SKM-1 treated with dmso at 0.1 percent for 144 hours (cell line): ENCODE measurements at regions not wholly inside any gene's neighbourhood (a gene's known extent, or its start where the extent isn't known, plus 50 kb on each side); places are given as distances from the start of the nearest gene placed in this dataset.

ENCODE experiments used
- DNase-seq: peaks from one replicate; lab custom pipeline; 2025; ENCODE audit not compliant: unreplicated experiment; lab: John Stamatoyannopoulos, UW

GRCh38 chr11:38315151-38315550 lies 1717.1 kb upstream of the RAG2 start:
- DNase-seq: no peak

GRCh38 chr11:38307455-38307854 lies 1709.4 kb upstream of the RAG2 start:
- no peak for DNase-seq

GRCh38 chr11:38305682-38306081 lies 1707.6 kb upstream of the RAG2 start:
- no peak for DNase-seq

GRCh38 chr11:38304926-38305325 lies 1706.9 kb upstream of the RAG2 start:
- no peak for DNase-seq

- no peak for DNase-seq
Measured at GRCh38 chr11:38302564-38302963, 1704.5 kb upstream of the RAG2 start.

GRCh38 chr11:38300570-38300969 lies 1702.5 kb upstream of the RAG2 start:
- DNase-seq: no peak

- DNase-seq: no peak
Measured at GRCh38 chr11:38296211-38296776, 1698.3 kb upstream of the RAG2 start.

GRCh38 chr11:38282718-38283117 lies 1684.7 kb upstream of the RAG2 start:
- no peak for DNase-seq

GRCh38 chr11:38278457-38279141 lies 1680.6 kb upstream of the RAG2 start:
- no peak for DNase-seq

GRCh38 chr11:38274031-38274430 lies 1676.0 kb upstream of the RAG2 start:
- no peak for DNase-seq

GRCh38 chr11:38272376-38272775 lies 1674.3 kb upstream of the RAG2 start:
- DNase-seq: no peak

- no peak for DNase-seq
Measured at GRCh38 chr11:38266691-38267090, 1668.7 kb upstream of the RAG2 start.

- no peak for DNase-seq
Measured at GRCh38 chr11:38256436-38256835, 1658.4 kb upstream of the RAG2 start.

GRCh38 chr11:38254913-38255312 lies 1656.9 kb upstream of the RAG2 start:
- no peak for DNase-seq

- DNase-seq: no peak
Measured at GRCh38 chr11:38252620-38253019, 1654.6 kb upstream of the RAG2 start.

- no peak for DNase-seq
Measured at GRCh38 chr11:38246451-38246850, 1648.4 kb upstream of the RAG2 start.

- no peak for DNase-seq
Measured at GRCh38 chr11:38226684-38227083, 1628.6 kb upstream of the RAG2 start.

- no peak for DNase-seq
Measured at GRCh38 chr11:38221295-38221694, 1623.3 kb upstream of the RAG2 start.

GRCh38 chr11:38219636-38220035 lies 1621.6 kb upstream of the RAG2 start:
- no peak for DNase-seq

- DNase-seq: no peak
Measured at GRCh38 chr11:38208951-38209350, 1610.9 kb upstream of the RAG2 start.

- no peak for DNase-seq
Measured at GRCh38 chr11:38206663-38207062, 1608.6 kb upstream of the RAG2 start.

- DNase-seq: no peak
Measured at GRCh38 chr11:38191101-38191500, 1593.1 kb upstream of the RAG2 start.
